Vagina (tissue), 2 donors: ENCODE measurements at regions not wholly inside any gene's neighbourhood (a gene's known extent, or its start where the extent isn't known, plus 50 kb on each side); places are given as distances from the start of the nearest gene placed in this dataset.

Experiments
- POLR2A ChIP-seq, 2 donors: fragments of 450-650 bp; IDR thresholded peaks; one replicate each; pipeline ENCODE4 v1.6.1; 2017; ENCODE audit warnings: antibody characterized with exemption in 2 of 2, mild to moderate bottlenecking in 2 of 2, moderate library complexity in 2 of 2
- TF ChIP-seq, protein P1 (sequence below), 3 experiments: fragments of 450-650 bp in 2 of 3; fragments of 200-600 bp in 1 of 3; sonication (generic) in 1 of 3; IDR thresholded peaks; one replicate each; pipeline ENCODE4 v1.5.1; 2017 to 2019; ENCODE audit warnings: antibody characterized with exemption in 3 of 3, mild to moderate bottlenecking in 2 of 3, moderate library complexity in 2 of 3

DNA sequence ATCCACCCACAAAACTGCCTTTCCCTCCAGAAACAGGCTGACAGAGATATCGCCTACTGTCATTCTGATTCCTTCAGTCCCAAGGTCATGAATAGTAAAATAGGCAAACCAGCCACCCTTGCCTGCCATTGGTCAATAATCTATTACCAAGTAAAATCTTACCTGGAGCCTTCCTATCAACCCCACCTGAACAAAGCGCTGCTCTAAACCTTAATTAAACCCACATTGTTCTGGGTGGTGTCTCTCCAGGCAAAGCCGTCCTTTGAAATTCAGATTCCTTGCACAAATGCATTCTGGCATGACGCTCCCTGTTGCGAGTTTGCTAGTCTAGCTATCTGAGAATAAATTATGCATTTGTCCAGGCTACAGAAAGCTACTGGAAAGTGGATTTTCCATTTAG is 291.6 kb upstream of the ECI2 start:
- no peak for TF ChIP-seq POLR2A (IDR thresholded peaks at IDR 0.05)
- TF ChIP-seq, protein P1, sequence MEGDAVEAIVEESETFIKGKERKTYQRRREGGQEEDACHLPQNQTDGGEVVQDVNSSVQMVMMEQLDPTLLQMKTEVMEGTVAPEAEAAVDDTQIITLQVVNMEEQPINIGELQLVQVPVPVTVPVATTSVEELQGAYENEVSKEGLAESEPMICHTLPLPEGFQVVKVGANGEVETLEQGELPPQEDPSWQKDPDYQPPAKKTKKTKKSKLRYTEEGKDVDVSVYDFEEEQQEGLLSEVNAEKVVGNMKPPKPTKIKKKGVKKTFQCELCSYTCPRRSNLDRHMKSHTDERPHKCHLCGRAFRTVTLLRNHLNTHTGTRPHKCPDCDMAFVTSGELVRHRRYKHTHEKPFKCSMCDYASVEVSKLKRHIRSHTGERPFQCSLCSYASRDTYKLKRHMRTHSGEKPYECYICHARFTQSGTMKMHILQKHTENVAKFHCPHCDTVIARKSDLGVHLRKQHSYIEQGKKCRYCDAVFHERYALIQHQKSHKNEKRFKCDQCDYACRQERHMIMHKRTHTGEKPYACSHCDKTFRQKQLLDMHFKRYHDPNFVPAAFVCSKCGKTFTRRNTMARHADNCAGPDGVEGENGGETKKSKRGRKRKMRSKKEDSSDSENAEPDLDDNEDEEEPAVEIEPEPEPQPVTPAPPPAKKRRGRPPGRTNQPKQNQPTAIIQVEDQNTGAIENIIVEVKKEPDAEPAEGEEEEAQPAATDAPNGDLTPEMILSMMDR (IDR thresholded peaks at IDR 0.05): no peak
